ENCODE measurements at regions not wholly inside any gene's neighbourhood (a gene's known extent, or its start where the extent isn't known, plus 50 kb on each side); places are given as distances from the start of the nearest gene placed in this dataset.

GRCh38 chr14:105817971-105818711 is 291.8 kb downstream of the TMEM121 start:
- TF ChIP-seq CTCF (IDR thresholded peaks at IDR 0.05) (no peak), EZH2 (IDR thresholded peaks at IDR 0.05; ENCODE audit: borderline replicate concordance, insufficient read depth, low read depth, low read length, poor library complexity, severe bottlenecking) (no peak)
